WTC11 (cell line): ENCODE measurements at regions not wholly inside any gene's neighbourhood (a gene's known extent, or its start where the extent isn't known, plus 50 kb on each side); places are given as distances from the start of the nearest gene placed in this dataset.

Experiments
- ATAC-seq: fragments of 200-7000 bp; cut with Tn5 transposase; 2 replicates; pipeline ENCODE4 v1.10.0; 2021; ENCODE audit warnings: mild to moderate bottlenecking, moderate library complexity
- CTCF ChIA-PET: fragments of 300-600 bp; sonication (Branson Sonifier 250); formaldehyde crosslinking; loops from one replicate; lab custom pipeline; 2021; ENCODE audit warnings: antibody characterized with exemption; lab: Charles Lee
- POLR2A ChIA-PET: fragments of 350-600 bp; sonication (Branson Sonifier 250); formaldehyde crosslinking; loops from one replicate; lab custom pipeline; 2021; ENCODE audit warnings: antibody characterized with exemption; lab: Charles Lee
- DNase-seq: peaks from one replicate; pipeline ENCODE4 v3.0.0; 2021; ENCODE audit warnings: low spot score
- H3K27ac Mint-ChIP-seq: 2 replicates; pipeline ENCODE4 v1.8.0; 2021; ENCODE audit warnings: mixed read lengths
- H3K27me3 Mint-ChIP-seq: 2 replicates; pipeline ENCODE4 v1.8.0; 2021; ENCODE audit warnings: low read depth, mild to moderate bottlenecking, moderate library complexity, mixed read lengths
- H3K36me3 Mint-ChIP-seq: 2 replicates; pipeline ENCODE4 v1.8.0; 2021; ENCODE audit warnings: mixed read lengths
- H3K4me1 Mint-ChIP-seq: 2 replicates; pipeline ENCODE4 v1.8.0; 2022; ENCODE audit warnings: mixed read lengths
- H3K4me3 Mint-ChIP-seq: 2 replicates; pipeline ENCODE4 v1.8.0; 2021; ENCODE audit warnings: mild to moderate bottlenecking, moderate library complexity, mixed read lengths
- H3K9me3 Mint-ChIP-seq: 2 replicates; pipeline ENCODE4 v1.8.0; 2021; ENCODE audit warnings: mixed read lengths
- ARID4B ChIP-seq: sonication (generic); formaldehyde crosslinking; IDR thresholded peaks from 2 replicates; pipeline ENCODE4 v1.8.0; 2023; ENCODE audit warnings: missing genetic modification reagents, mild to moderate bottlenecking, borderline replicate concordance
- ATF2 ChIP-seq: sonication (generic); formaldehyde crosslinking; IDR thresholded peaks from 2 replicates; pipeline ENCODE4 v1.8.1; 2022; ENCODE audit warnings: low read depth, missing genetic modification reagents, borderline replicate concordance
- CREB1 ChIP-seq: sonication (generic); formaldehyde crosslinking; IDR thresholded peaks from 2 replicates; pipeline ENCODE4 v1.8.0; 2023; ENCODE audit warnings: mild to moderate bottlenecking, missing genetic modification reagents
- FOXJ3 ChIP-seq: sonication (generic); formaldehyde crosslinking; IDR thresholded peaks from 2 replicates; pipeline ENCODE4 v1.9.0; 2021; ENCODE audit warnings: missing genetic modification reagents, mild to moderate bottlenecking, borderline replicate concordance
- GTF2I ChIP-seq: fragments of 250-450 bp; sonication (Bioruptor Pico); conservative IDR thresholded peaks from 2 replicates; pipeline ENCODE4 v1.4.0; 2021; ENCODE audit warnings: mild to moderate bottlenecking
- HMGA2 ChIP-seq: fragments of 250-450 bp; sonication (Bioruptor Pico); IDR thresholded peaks from 2 replicates; pipeline ENCODE4 v1.4.0; 2021; ENCODE audit warnings: mild to moderate bottlenecking, moderate library complexity
- IRF2 ChIP-seq: sonication (generic); formaldehyde crosslinking; IDR thresholded peaks from 2 replicates; pipeline ENCODE4 v1.8.0; 2022; ENCODE audit warnings: low read depth, missing genetic modification reagents, borderline replicate concordance
- NFE2L1 ChIP-seq: sonication (generic); formaldehyde crosslinking; IDR thresholded peaks from 2 replicates; pipeline ENCODE4 v1.8.1; 2023; ENCODE audit warnings: missing genetic modification reagents
- NFYB ChIP-seq: sonication (generic); formaldehyde crosslinking; conservative IDR thresholded peaks from 2 replicates; pipeline ENCODE4 v1.8.0; 2022; ENCODE audit warnings: low read depth, missing genetic modification reagents
- NR3C1 ChIP-seq: sonication (generic); formaldehyde crosslinking; conservative IDR thresholded peaks from 2 replicates; pipeline ENCODE4 v1.8.1; 2023; ENCODE audit warnings: low read depth, mild to moderate bottlenecking, missing genetic modification reagents
- RORB ChIP-seq: fragments of 250-450 bp; sonication (Bioruptor Pico); IDR thresholded peaks from 2 replicates; pipeline ENCODE4 v1.9.0; 2021; ENCODE audit warnings: mild to moderate bottlenecking
- ZBTB21 ChIP-seq: sonication (generic); formaldehyde crosslinking; IDR thresholded peaks from 2 replicates; pipeline ENCODE4 v1.8.1; 2023; ENCODE audit warnings: mild to moderate bottlenecking, missing genetic modification reagents, borderline replicate concordance
- ZNF121 ChIP-seq: sonication (generic); formaldehyde crosslinking; IDR thresholded peaks from 2 replicates; pipeline ENCODE4 v1.8.0; 2023; ENCODE audit warnings: missing genetic modification reagents
- ZNF138 ChIP-seq: sonication (generic); formaldehyde crosslinking; conservative IDR thresholded peaks from 2 replicates; pipeline ENCODE4 v1.8.1; 2022; ENCODE audit warnings: mild to moderate bottlenecking, moderate library complexity, missing genetic modification reagents
- ZNF425 ChIP-seq: fragments of 250-450 bp; sonication (Bioruptor Pico); conservative IDR thresholded peaks from 2 replicates; pipeline ENCODE4 v1.9.0; 2021; ENCODE audit warnings: mild to moderate bottlenecking
- ZNF512 ChIP-seq: sonication (generic); formaldehyde crosslinking; IDR thresholded peaks from 2 replicates; pipeline ENCODE4 v1.8.1; 2022; ENCODE audit warnings: missing genetic modification reagents, borderline replicate concordance
- ZSCAN18 ChIP-seq: fragments of 250-450 bp; sonication (Bioruptor Pico); IDR thresholded peaks from 2 replicates; pipeline ENCODE4 v2.1.2; 2022; ENCODE audit warnings: mild to moderate bottlenecking, moderate library complexity
- TF ChIP-seq, protein P1 (sequence below): sonication (generic); formaldehyde crosslinking; IDR thresholded peaks from 2 replicates; pipeline ENCODE4 v1.8.1; 2023; ENCODE audit warnings: mild to moderate bottlenecking, missing genetic modification reagents

DNA sequence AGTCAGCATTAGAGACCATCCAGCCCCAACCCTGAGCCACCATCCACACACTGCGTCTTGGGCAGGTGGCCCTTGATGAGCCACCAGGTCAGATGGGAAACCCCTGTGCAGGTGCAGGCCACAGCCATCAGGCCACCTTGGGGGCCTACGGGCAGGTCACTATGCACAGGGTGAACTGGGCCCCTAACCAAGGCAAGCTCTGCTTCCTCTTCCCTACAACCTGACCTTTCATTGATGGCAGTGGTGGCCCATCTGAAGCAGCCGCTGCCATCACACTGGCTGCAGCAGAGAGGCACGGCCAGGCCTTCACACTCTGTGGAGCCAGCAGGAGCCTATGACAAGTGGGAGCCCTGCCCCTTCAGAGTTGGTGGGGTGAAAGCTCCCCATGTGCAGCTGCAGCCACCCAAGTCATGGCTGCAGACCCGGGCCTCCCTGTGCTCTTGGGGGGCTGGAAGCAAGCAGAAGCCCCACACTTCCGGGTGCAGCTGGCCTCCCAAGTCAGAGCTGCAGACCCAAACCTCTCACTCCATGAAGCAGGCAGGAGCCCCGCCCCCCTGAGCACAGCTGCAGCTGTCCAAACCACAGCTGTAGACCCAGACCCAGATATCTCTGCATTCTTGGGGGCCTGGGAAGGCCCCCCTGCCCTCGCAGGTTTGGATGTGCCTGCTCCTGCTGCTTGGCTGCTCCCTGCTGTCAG is 681.5 kb downstream of the MATN1 start (continued):
- TF ChIP-seq NR3C1 = no peak
- no peak for TF ChIP-seq ZNF512 (CRISPR knock-in tag)
- TF ChIP-seq GTF2I (CRISPR knock-in tag) = no peak
- TF ChIP-seq ARID4B (CRISPR knock-in tag) = no peak
- TF ChIP-seq FOXJ3 (CRISPR knock-in tag) = no peak
- TF ChIP-seq NFYB = no peak
- TF ChIP-seq ZNF425 (CRISPR knock-in tag) = no peak
- TF ChIP-seq IRF2 = no peak
- TF ChIP-seq, all 79 proteins: peak for 0

DNA sequence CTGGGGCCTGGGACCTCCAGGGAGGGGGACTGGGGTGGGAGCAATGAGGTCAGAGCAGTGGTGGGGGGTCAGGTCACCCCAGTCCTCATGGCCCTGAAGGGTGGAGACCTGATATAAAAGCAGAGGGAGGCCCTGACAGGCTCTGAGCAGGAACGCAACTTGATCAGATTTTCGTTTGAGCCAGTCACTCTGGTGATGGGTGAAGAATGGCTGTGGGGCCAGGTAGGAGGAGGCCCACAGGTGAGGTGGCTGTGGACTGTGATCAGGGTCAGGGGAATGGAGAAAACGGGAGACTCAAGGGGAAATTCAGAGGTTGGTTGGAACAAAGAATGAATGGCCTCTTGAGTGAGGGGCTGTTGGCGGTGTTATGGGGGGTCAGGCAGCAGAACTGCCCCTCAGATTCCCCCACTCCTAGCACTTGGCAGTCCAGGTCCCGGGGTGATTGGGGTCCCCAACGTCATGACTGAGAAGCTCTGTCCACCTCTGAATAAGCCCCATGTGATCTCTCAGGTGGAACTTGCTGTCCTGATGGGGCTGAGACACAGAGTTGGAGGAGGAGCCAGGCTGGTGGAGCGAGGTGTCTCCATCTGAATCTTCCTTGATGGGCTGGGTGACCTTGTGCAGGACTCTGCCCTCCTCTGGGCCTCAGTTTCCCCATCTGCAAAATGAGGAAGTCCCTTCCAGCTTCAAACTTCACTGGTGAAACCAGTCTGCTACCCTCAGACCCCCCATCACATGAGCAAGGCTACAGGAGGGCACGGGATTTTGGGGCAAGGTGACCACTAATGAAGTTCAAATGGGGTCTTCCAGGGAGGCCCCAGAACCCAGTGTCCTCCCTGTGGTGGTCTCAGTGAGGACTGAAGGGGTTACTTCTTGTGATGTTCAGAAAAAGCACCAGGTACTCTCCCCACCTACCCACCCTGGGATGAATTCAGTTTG is 683.0 kb downstream of the MATN1 start:
- 0 out of 2 replicates have a peak, but pooled peaks cover 6% of the 10 kb centered on the region for H3K36me3 Mint-ChIP-seq
- peaks cover 11% of the 10 kb centered on the region for H3K9me3 Mint-ChIP-seq
- no peak for TF ChIP-seq CREB1 (CRISPR knock-in tag)
- TF ChIP-seq, all 79 proteins: peak for 0
- H3K4me1 Mint-ChIP-seq = peaks cover 15% of the 10 kb centered on the region
- DNase-seq (no peak), ATAC-seq (no peak)
- peaks cover 2% of the 10 kb centered on the region for H3K27me3 Mint-ChIP-seq
- ChIA-PET CTCF (no interaction called here), POLR2A (no interaction called here)
- H3K4me3 Mint-ChIP-seq = no peak overlapping the region
- H3K27ac Mint-ChIP-seq = no peak overlapping the region

DNA sequence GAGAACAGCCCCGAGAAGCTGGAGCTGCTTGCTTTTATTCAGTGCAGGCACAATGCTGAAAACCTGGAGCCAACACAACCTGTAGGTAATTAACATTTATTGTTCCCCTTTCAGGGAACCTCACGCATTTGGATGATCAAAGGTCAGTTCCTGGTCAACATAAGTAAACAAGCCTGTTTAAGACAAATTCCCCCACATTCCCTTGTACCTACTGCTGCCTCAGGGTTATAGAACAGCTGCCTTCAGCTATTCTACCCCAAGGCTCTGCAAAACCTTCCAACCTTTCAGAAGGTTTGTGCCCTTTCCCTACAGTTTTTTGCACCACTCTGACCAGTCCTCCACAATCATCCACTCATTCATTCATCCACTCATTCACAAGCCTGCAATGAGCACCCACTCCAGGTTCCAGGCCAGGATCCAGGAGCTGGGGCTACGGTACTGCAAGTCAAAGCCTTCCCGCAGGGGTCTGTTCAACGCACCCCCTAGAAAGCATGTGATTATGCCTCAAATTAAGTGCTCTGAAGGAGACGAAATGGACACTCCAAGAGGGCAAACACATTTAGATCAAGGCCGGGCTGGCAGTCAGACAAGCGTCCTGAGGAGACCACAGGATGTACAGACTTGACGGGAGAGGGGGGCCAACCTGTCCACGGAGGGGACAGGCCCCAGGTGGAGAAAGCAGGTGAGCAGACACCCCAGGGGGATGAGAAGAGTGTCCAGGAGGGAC is 683.9 kb downstream of the MATN1 start:
- peaks cover 15% of the 10 kb centered on the region for H3K4me1 Mint-ChIP-seq
- peaks cover 5% of the 10 kb centered on the region for H3K27me3 Mint-ChIP-seq
- CTCF ChIA-PET = no interaction called here
- no peak overlapping the region for H3K27ac Mint-ChIP-seq
- DNase-seq = no peak
- H3K36me3 Mint-ChIP-seq = 0 out of 2 replicates have a peak, but pooled peaks cover 6% of the 10 kb centered on the region
- H3K9me3 Mint-ChIP-seq = peaks cover 8% of the 10 kb centered on the region
- POLR2A ChIA-PET = no interaction called here
- no peak for ATAC-seq
- no peak overlapping the region for H3K4me3 Mint-ChIP-seq
- TF ChIP-seq ZNF138 (no peak), RORB (CRISPR knock-in tag) (no peak), ZNF121 (CRISPR knock-in tag) (no peak), NFE2L1 (no peak), ZBTB21 (CRISPR knock-in tag) (no peak), ZSCAN18 (no peak), ATF2 (CRISPR knock-in tag) (no peak), NR3C1 (no peak), HMGA2 (CRISPR knock-in tag) (no peak)
- TF ChIP-seq, protein P1, sequence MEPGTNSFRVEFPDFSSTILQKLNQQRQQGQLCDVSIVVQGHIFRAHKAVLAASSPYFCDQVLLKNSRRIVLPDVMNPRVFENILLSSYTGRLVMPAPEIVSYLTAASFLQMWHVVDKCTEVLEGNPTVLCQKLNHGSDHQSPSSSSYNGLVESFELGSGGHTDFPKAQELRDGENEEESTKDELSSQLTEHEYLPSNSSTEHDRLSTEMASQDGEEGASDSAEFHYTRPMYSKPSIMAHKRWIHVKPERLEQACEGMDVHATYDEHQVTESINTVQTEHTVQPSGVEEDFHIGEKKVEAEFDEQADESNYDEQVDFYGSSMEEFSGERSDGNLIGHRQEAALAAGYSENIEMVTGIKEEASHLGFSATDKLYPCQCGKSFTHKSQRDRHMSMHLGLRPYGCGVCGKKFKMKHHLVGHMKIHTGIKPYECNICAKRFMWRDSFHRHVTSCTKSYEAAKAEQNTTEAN (CRISPR knock-in tag) = no peak
